MV-4-11 (cell line): ENCODE measurements at regions not wholly inside any gene's neighbourhood (a gene's known extent, or its start where the extent isn't known, plus 50 kb on each side); places are given as distances from the start of the nearest gene placed in this dataset.
"Not testable (repeated sequence)": the region's sequence is repeated elsewhere in the genome, so short reads cannot be mapped to it uniquely, and the experiment has no call there.

Experiments
- DNase-seq: peaks from one replicate; lab custom pipeline; 2025; lab: John Stamatoyannopoulos, UW

- no peak for DNase-seq
Measured at GRCh38 chr1:164163289-164163849, 395.6 kb upstream of the PBX1 start.

GRCh38 chr1:164165466-164165865 is 393.5 kb upstream of the PBX1 start:
- no peak for DNase-seq

GRCh38 chr1:164166454-164166853 is 392.5 kb upstream of the PBX1 start:
- not testable (repeated sequence) for DNase-seq

GRCh38 chr1:164177118-164177517 is 381.9 kb upstream of the PBX1 start:
- no peak for DNase-seq

DNA sequence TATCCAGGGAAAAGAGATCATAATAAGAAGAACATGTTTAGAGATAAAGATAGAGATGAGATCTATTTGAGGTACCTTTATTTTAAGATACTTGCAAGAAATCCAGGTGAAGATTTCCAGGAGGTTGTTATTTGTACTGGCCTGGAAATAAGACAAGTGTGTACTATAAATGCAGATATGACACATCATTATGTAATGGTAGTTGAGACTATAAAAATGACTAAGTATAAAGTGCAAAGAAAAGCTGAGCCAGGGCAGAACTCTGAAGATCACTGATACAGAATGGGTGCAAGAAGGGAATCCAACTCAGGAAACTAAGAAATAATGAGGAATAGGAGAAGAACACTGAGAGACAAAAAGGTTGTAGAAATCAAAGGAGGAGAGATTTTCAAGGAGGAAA is 378.2 kb upstream of the PBX1 start:
- no peak for DNase-seq

- no peak for DNase-seq
Measured at GRCh38 chr1:164183854-164184635, 374.9 kb upstream of the PBX1 start.

DNA sequence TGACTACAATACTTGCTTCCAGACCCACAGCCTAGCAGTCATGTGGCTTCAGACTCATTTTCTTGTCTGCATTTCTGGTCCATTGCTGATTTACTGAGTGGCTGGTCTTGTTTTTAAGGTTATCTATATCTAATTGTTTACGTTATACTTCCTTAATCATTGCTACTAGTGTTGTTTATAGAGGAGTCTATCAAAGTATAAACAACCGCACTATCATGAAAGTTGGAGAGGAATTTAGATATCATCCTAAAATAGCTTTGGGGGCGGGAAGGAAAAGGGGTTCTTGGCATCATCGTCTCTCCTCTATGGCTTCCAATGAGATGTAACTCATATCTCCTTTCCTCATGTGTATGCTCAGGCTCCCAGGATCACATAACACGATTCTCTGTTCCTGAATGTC is 372.1 kb upstream of the PBX1 start:
- DNase-seq: no peak

GRCh38 chr1:164188497-164188896 is 370.5 kb upstream of the PBX1 start:
- DNase-seq: no peak

DNA sequence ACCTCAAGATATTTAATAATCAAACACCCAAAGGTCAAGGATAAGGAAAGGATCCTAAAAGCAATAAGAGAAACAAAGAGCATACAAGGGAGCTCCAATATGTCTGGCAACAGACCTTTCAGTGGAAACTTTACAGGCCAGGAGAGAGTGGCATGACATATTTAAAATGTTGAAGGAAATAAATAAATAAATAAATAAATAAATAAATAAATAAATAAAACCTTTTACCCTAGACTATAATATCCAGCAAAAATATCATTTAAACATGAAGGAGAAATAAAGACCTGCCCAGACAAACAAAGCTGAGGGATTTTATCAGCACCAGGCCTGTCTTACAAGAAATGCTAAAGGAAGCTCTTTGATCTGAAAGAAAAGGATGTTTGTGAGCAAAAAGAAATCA is 367.8 kb upstream of the PBX1 start:
- no peak for DNase-seq

DNA sequence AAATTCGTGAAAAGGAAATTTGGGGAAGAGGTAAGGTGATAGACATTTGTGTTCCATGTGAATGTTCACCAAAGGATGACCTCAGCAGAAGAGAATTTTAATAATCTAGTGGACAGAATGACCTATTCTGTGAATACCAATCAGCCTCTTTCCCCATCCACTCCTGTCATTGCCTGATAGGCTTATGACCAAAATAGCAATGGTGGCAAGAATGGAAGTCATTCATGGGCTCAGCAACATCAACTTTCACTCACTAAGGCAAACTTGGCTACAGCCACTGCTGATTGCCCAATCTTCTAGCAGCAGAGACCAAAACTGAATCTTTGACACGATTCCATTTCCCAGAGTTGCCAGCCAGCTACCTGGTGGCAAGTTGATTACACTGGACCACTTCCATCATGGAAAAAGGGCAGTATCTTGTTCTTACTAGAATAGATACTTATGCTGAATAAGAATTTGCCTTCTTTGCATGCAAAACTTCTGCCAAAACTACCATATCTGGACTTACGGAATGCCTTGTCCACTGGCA is 348.7 kb upstream of the PBX1 start:
- no peak for DNase-seq

DNA sequence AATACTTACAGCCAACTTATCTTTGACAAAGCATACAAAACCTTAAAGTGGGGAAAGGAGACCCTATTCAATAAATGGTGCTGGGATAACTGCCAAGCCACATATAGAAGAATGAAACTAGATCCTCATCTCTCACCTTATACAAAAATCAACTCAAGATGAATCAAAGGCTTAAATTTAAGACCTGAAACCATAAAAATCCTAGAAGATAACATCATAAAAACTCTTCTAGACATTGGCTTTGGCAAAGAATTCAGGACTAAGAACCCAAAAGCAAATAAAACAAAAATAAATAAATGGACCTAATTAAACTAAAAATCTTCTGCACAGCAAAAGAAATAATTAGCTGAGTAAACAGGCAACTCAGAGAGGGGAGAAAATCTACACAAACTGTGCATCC is 335.6 kb upstream of the PBX1 start:
- DNase-seq: no peak

- no peak for DNase-seq
Measured at GRCh38 chr1:164225011-164225410, 334.0 kb upstream of the PBX1 start.

GRCh38 chr1:164226977-164227376 is 332.0 kb upstream of the PBX1 start:
- no peak for DNase-seq

- DNase-seq: no peak
Measured at GRCh38 chr1:164228928-164229327, 330.1 kb upstream of the PBX1 start.

- no peak for DNase-seq
Measured at GRCh38 chr1:164233149-164233548, 325.8 kb upstream of the PBX1 start.

GRCh38 chr1:164240081-164240480 is 318.9 kb upstream of the PBX1 start:
- DNase-seq: no peak

GRCh38 chr1:164250365-164250764 is 308.6 kb upstream of the PBX1 start:
- no peak for DNase-seq

DNA sequence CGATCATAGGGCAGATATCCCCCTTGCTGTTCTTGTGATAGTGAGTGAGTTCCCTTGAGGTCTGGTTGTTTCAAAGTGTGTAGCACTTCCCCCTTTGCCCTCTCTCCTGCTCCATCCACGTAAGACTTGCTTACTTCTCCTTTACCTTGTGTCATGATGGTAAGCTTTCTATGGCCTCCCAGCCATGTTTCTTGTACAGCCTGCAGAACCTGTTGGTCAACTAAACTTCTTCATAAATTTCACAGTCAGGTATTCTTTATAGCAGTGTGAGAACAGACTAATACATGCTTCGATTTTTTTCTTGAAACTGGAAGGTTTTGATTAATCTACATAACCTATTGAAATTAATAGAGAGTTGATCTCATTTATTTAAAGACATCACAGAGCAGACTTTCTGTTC is 302.5 kb upstream of the PBX1 start:
- no peak for DNase-seq

GRCh38 chr1:164261691-164262240 is 297.2 kb upstream of the PBX1 start:
- no peak for DNase-seq

DNA sequence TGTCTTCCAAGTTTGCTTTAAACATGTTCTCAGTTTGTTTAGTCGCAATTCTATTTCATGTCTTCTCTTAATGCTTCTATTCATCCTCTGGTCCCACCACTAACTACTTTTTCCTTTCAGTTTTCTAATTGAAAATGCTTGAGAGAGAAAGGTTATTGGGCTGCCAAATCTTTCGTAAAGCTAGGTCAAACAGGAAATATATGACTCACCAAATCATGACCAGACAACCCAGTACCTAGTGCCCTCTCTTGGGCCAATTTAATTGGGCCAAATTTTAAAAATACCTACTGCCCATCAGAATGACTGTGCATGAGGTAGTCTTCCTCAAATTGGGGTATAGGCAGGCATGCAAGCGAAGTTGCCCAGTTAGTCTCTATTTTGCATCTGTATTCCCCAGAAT is 295.4 kb upstream of the PBX1 start:
- DNase-seq: no peak

- DNase-seq: no peak
Measured at GRCh38 chr1:164265232-164265631, 293.8 kb upstream of the PBX1 start.

- DNase-seq: no peak
Measured at GRCh38 chr1:164272156-164272555, 286.8 kb upstream of the PBX1 start.

DNA sequence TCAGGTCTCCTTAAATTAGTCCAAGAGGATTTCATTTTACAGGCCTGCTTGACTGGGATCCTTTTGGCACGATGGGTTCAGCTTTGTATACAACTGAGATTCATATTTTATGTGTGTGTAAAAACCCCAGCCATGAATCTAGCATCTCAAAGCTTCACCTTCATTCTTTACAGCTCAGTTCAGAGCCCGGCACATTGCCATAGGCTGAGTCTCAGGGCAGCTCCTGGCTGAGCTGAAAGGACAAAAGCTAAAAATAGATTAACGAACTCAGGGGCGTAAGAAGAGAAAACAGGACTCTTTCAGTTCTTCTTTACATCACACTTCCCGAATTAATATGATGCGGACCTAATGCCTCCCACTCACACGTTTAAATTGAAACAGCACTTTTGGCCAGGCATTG is 262.8 kb upstream of the PBX1 start:
- DNase-seq: peak; percentile 91
